Cardiac fibroblast (primary cell): ENCODE measurements at regions not wholly inside any gene's neighbourhood (a gene's known extent, or its start where the extent isn't known, plus 50 kb on each side); places are given as distances from the start of the nearest gene placed in this dataset.

Experiments
- DNase-seq, 2 donors: peaks; one replicate each; pipeline versions ENCODE4 v3.0.0 to v3.0.0-alpha.2; 2010; ENCODE audit warnings: low read depth in 2 of 2
- H3K4me3 ChIP-seq, 2 donors: replicated peaks in 1 of 2; 1 replicate in 1 of 2; 2 replicates in 1 of 2; pipeline ENCODE4 v1.5.1; 2011; ENCODE audit warnings: low read depth in 2 of 2, low read length in 2 of 2, mild to moderate bottlenecking in 2 of 2, moderate library complexity in 1 of 2
- CTCF ChIP-seq: IDR thresholded peaks from one replicate; pipeline ENCODE4 v1.5.1; 2011; ENCODE audit warnings: low read depth, mild to moderate bottlenecking, low read length, inconsistent platforms

- H3K4me3 ChIP-seq, result no peak overlapping the region
- DNase-seq, result no peak
- TF ChIP-seq CTCF, result no peak
Measured at GRCh38 chr12:4041187-4041885, 168.1 kb upstream of the PARP11 start.

- DNase-seq, result no peak
- no peak for TF ChIP-seq CTCF
- no peak overlapping the region for H3K4me3 ChIP-seq
Measured at GRCh38 chr12:4039931-4040330, 166.7 kb upstream of the PARP11 start.

GRCh38 chr12:4037747-4038312 lies 164.6 kb upstream of the PARP11 start:
- DNase-seq, result peak; percentile 55 to 56
- H3K4me3 ChIP-seq, result no peak overlapping the region

GRCh38 chr12:4036671-4037271 lies 163.6 kb upstream of the PARP11 start:
- TF ChIP-seq CTCF, result no peak
- no peak overlapping the region for H3K4me3 ChIP-seq
- DNase-seq, result no peak

More at GRCh38 chr12:4037747-4038312, 164.6 kb upstream of the PARP11 start:
- TF ChIP-seq CTCF, result peak; percentile 70

- TF ChIP-seq CTCF, result no peak
- H3K4me3 ChIP-seq, result no peak overlapping the region
- no peak for DNase-seq
Measured at GRCh38 chr12:4034921-4035320, 161.7 kb upstream of the PARP11 start.

GRCh38 chr12:4032924-4033615 lies 159.9 kb upstream of the PARP11 start:
- DNase-seq, result peak in 1 of 2 donors; percentile 2
- TF ChIP-seq CTCF, result no peak

More at GRCh38 chr12:4032924-4033615, 159.9 kb upstream of the PARP11 start:
- H3K4me3 ChIP-seq, result no peak overlapping the region
